NCI-H2196 (cell line): ENCODE measurements at regions not wholly inside any gene's neighbourhood (a gene's known extent, or its start where the extent isn't known, plus 50 kb on each side); places are given as distances from the start of the nearest gene placed in this dataset.
"Not testable (repeated sequence)": the region's sequence is repeated elsewhere in the genome, so short reads cannot be mapped to it uniquely, and the experiment has no call there.

Source experiments
- DNase-seq: peaks from one replicate; lab custom pipeline; 2025; ENCODE audit not compliant: unreplicated experiment; lab: John Stamatoyannopoulos, UW

- DNase-seq = not testable (repeated sequence)
These were observed 151.5 kb downstream of the PLK2 start for GRCh38 chr5:58308384-58308783.

DNA sequence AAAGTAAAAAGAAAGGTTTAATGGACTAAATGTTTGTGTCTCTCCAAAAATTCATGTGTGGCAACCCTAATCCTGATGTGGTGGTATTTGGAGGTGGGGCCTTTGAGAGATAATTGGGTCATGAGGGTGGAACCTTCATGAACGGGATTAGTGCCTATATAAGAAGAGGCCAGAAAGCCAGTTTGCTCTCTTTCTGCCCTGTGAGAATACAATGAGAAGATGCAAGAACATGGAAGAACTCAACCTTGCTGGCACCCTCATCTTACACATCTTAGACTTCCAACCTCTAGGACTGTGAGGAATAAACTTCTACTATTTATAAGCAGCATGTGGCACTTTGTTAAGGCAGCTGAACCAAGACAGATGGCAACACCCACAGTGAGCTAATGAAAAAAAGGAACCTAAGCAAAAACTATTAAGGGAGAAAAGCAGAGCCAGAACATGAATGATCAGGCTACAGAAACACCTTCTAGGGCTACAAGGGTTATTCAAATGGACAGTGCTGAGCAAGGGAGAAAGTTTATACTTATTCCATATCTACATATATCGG, 159.5 kb downstream of the PLK2 start:
- DNase-seq = no peak

GRCh38 chr5:58299256-58299655, 160.6 kb downstream of the PLK2 start:
- DNase-seq = no peak

DNA sequence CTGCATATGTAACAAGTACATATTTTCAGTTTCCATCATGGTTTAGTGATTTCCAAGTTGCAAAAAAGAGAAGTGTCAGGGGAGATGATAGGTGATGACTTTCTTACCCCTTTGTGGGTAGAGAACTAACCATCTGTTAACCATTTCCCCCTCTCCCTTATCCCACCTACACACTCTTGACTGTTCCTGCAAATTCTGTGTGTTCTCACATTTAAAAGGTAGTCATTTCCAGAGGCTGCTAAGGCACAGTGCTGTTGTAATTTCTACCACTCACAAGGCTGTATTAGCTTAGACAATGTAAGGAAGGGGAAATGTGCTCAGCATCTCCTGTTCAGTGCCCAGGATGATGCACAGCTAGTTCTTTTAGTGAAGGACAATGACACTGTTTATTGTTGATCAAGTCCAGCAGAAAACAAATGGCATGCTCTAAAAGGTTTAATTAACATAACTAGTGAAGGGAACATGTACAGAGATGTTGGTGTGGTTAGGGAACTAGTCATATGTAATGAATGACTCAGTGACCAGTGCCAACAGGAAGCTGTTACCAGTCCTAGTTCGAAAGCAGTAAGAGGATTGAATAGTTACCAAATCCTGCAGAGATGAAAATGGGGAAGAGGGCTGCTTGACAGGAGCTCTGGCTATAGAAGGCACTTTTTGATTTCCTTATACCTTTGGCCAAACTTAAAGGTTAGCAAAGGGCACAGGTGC, 165.1 kb downstream of the PLK2 start:
- no peak for DNase-seq

DNA sequence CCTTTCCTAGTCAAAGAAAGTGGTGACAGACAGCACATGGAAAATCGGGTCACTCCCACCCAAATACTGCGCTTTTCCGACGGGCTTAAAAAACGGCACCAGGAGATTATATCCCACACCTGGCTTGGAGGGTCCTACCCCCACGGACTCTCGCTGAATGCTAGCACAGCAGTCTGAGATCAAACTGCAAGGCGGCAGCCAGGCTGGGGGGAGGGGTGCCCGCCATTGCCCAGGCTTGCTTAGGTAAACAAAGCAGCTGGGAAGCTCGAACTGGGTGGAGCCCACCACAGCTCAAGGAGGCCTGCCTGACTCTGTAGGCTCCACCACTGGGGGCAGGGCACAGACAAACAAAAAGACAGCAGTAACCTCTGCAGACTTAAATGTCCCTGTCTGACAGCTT, 171.6 kb downstream of the PLK2 start:
- not testable (repeated sequence) for DNase-seq

DNA sequence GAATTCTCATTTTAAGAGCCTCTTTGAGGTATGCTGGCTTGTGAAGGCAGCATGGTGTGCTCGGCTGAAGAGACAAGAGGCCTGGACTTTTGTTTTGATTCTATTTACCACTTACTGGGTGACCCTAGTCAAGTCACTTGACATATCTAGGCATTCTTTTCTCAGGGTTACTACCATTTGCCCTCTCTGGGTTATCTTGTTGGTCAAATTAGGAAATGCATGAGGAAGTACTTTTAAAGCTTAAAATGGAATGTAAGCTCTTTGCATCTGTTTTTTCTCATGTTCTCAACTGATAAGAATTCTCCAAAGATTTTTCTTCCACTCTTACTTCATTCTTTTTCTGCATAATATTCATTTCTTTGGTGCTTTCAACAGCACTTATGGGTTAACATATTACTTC, 173.1 kb downstream of the PLK2 start:
- DNase-seq = no peak

- no peak for DNase-seq
These were observed 174.0 kb downstream of the PLK2 start for GRCh38 chr5:58285900-58286299.

GRCh38 chr5:58284886-58285285, 175.0 kb downstream of the PLK2 start:
- DNase-seq = no peak

- no peak for DNase-seq
These were observed 178.7 kb downstream of the PLK2 start for GRCh38 chr5:58281189-58281588.

GRCh38 chr5:58279259-58279658, 180.6 kb downstream of the PLK2 start:
- DNase-seq = no peak

DNA sequence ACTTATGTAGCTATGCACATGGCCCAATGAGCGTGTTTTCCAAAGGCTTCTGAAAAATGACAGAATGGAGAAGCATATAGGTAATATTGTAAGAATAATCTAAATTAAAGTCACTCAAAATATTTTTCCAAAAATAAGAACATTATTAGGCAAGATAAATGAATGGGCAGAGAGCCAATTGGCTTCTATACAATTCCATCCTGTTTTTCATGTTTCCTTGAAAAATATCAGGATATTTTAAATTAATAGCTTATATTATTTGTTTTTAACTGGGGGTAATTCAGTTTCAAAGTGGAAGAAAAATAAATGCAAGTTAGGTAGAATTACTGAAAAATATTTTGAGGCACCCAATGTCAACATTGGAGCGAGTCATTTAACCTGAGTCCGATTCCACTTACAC, 183.5 kb downstream of the PLK2 start:
- no peak for DNase-seq

DNA sequence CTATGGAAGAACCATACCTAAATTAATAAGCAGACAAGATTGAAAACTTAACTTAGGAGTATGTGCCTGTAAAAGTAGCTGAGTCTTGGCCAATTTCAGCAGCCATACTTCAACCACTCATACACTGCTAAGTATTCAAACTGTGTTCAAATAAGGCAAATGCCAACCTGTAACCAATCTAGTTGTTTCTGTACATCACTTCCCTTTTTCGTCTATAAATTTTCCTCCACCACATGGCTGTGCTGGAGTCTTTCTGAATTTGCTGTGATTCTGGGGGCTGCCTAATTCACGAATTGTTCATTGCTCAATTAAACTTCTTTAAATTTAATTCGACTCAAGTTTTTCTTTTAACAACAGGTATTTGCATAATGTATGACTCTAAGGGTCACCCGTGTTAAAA, 184.4 kb downstream of the PLK2 start:
- no peak for DNase-seq

- DNase-seq = no peak
These were observed 185.7 kb downstream of the PLK2 start for GRCh38 chr5:58274191-58274590.

GRCh38 chr5:58273711-58274110, 186.2 kb downstream of the PLK2 start:
- DNase-seq = no peak

- no peak for DNase-seq
These were observed 191.6 kb downstream of the PLK2 start for GRCh38 chr5:58268268-58268667.

DNA sequence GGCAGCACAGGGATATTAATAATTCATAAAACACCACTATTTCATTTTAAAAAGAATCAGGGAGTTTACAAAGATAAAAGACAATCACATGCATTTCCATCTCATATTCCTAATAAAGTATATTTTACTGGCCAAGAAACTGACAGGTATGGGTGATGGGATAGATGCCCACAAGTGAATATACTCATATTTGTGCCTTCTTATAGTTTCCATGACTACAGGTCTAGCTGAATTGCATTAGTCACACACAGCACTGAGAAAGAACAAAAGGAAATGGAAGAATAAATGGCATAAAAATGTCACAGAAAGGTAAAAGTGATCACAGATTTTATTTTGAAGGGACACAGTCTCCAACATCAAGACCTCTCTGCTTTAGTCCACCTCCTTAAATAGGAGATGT, 193.5 kb downstream of the PLK2 start:
- no peak for DNase-seq

DNA sequence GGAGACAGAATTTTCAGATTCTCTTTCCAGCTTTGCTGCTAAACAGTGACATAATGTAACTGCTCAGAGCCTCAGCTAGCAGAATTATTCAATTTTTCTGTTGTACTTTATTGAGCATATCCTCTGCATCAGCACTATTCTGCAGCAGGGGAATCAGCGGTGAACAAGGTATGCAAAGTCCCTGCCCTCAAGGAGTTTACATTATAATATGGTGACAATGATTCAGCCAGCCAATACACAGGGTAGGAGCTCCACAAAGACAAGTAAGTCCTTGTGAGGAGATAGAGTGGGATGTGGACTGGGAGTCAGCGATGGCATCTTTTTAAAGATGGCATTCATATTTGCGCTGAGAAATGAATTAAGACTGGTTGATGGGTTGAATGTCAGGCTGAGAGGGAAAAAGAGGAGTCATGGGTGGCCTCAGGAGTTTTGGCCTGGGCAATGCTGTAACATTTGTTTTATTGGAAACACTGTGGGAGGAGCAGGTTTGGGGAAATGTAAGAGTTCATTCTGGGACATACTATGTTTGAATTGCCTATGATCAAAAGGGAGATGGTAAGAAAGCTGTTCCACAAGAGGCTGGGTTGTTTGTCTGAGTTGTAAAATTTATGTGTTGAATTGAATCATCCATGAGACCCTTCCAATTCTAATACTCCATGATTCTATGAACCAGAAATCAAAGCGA, 194.5 kb downstream of the PLK2 start:
- no peak for DNase-seq

DNA sequence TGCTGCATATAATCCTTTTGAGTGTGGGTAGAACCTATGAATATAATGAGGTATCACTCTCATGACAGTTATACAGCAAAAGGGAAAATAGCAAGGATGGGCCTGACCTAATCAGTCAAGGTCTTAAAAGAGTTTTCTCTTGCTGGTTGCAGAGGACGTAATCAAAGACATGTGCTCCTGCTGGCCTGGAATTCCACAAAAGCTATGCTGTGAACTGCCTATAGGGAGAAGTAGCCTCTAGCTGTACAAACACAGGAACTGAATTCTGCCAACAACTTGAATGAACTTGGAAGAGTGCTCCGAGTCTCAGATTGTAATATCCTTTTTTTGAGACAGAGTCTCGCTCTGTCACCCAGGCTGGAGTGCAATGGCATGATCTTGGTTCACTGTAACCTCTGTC, 195.6 kb downstream of the PLK2 start:
- no peak for DNase-seq

- no peak for DNase-seq
These were observed 196.6 kb downstream of the PLK2 start for GRCh38 chr5:58263296-58263695.

DNA sequence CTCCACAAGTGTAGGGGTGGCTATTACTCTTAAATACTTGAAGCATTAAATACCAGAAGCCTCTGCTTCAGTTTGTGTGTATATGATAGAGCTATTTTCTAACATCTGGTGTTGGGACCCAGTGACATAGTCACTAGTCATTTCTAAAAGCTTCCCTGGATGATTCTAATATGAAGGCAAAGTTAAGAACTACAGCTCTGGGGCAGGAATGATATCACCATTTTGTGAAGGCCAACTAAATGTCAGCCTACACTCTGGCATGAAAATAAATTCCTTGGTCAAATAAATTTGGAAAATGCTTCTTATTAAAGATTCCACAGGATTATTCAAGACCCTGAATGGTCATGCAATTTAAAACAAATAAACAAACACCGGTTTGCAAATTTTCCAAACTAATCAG, 197.7 kb downstream of the PLK2 start:
- no peak for DNase-seq

DNA sequence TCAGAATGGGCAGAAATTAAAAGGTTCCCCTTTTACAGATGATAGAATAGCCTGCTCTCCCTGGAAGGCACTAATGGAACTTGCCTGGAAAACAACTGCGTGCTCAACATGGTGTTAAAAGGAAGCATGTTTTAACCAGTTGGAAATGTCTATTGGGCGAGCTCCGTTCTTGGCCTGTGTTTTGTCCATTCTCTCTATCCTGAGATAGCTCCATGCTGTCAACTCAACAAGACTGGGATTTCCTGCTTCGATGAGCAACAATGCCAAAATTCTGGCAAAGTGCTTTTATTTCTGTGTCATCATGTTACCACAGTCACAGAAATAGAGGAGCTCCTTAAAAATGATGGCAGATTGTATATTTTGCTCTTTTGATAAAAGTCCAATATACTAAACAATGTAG, 198.3 kb downstream of the PLK2 start:
- DNase-seq = no peak

DNA sequence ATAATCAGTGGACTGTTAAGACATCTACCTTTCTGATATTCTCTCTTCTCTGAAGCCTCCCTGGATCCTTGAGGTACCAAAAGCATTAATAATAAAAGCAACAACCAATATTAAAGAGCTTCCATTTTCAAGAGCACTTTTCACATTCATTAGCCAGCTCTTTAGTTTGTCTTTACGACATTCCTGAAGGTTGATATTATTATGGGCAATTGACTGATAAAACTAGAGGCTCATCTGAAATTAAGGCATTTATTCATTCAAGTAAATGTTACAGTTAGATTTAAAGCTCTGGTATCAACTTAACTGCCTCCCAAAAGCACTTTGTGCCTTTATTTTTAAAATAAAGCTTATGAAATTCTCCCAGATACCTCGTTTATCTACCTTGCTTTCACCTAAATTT, 199.6 kb downstream of the PLK2 start:
- no peak for DNase-seq
